A673 (cell line): ENCODE measurements at regions not wholly inside any gene's neighbourhood (a gene's known extent, or its start where the extent isn't known, plus 50 kb on each side); places are given as distances from the start of the nearest gene placed in this dataset.

Source experiments
- BruUV-seq: library from RNA; stranded (reverse); fragments of 400-500 nt; replicated peaks from 2 replicates; lab custom pipeline; 2021; lab: Mats Ljungman, UMichigan
- CTCF ChIA-PET: fragments of 300-600 bp; sonication (Branson Sonifier 250); formaldehyde crosslinking; loops from one replicate; lab custom pipeline; 2022; ENCODE audit warnings: antibody characterized with exemption; lab: Charles Lee
- POLR2A ChIA-PET: fragments of 300-600 bp; sonication (Branson Sonifier 250); formaldehyde crosslinking; loops from one replicate; lab custom pipeline; 2022; ENCODE audit warnings: antibody characterized with exemption; ENCODE audit not compliant: low non-redundant PET; lab: Charles Lee
- DNase-seq: peaks from one replicate; pipeline ENCODE4 v3.0.0-alpha.2; 2015; ENCODE audit warnings: low spot score
- H3K27ac ChIP-seq: fragments of 200-600 bp; sonication (generic); 2 replicates; pipeline ENCODE4 v1.5.1; 2016; ENCODE audit warnings: mixed run types, low read depth, mild to moderate bottlenecking, mixed read lengths, antibody characterized with exemption, low read length; ENCODE audit not compliant: poor library complexity, severe bottlenecking
- H3K27me3 ChIP-seq: fragments of 200-600 bp; sonication (generic); replicated peaks from 2 replicates; pipeline ENCODE4 v1.6.1; 2017; ENCODE audit warnings: mixed run types, low read depth, mild to moderate bottlenecking, mixed read lengths, antibody characterized with exemption, low read length; ENCODE audit not compliant: insufficient read depth, poor library complexity
- H3K36me3 ChIP-seq: fragments of 200-600 bp; sonication (generic); 2 replicates; pipeline ENCODE4 v1.6.1; 2016; ENCODE audit warnings: mixed run types, mild to moderate bottlenecking, mixed read lengths, antibody characterized with exemption, low read length; ENCODE audit not compliant: insufficient read depth, poor library complexity, severe bottlenecking
- H3K4me1 ChIP-seq: fragments of 200-600 bp; sonication (generic); 2 replicates; pipeline ENCODE4 v1.6.1; 2017; ENCODE audit warnings: mixed run types, mild to moderate bottlenecking, mixed read lengths, antibody characterized with exemption, low read length; ENCODE audit not compliant: insufficient read depth, poor library complexity, severe bottlenecking
- H3K4me3 ChIP-seq: fragments of 200-600 bp; sonication (generic); 2 replicates; pipeline ENCODE4 v1.5.1; 2016; ENCODE audit warnings: low read depth, mixed run types, mild to moderate bottlenecking, mixed read lengths, low read length; ENCODE audit not compliant: poor library complexity, severe bottlenecking
- H3K9me3 ChIP-seq: fragments of 200-600 bp; sonication (generic); 2 replicates; pipeline ENCODE4 v1.6.1; 2016; ENCODE audit warnings: mixed run types, low read depth, mild to moderate bottlenecking, mixed read lengths, antibody characterized with exemption, low read length; ENCODE audit not compliant: poor library complexity, severe bottlenecking
- EZH2 ChIP-seq: fragments of 200-600 bp; sonication (generic); IDR thresholded peaks from 2 replicates; pipeline ENCODE4 v1.6.1; 2017; ENCODE audit warnings: borderline replicate concordance, low read depth, mild to moderate bottlenecking, mixed read lengths, antibody characterized with exemption, low read length; ENCODE audit not compliant: poor library complexity, severe bottlenecking
- intact Hi-C: fragments of 100-400 bp; cut with micrococcal nuclease; formaldehyde crosslinking; loops from one replicate; pipeline ENCODE4 v1.10.0; 2022; ENCODE audit not compliant: unreplicated experiment
- TF ChIP-seq, protein P1 (sequence below): fragments of 300-800, 200-600 bp; sonication (generic); conservative IDR thresholded peaks from 2 replicates; pipeline ENCODE4 v1.5.1; 2017; ENCODE audit warnings: low read depth, mild to moderate bottlenecking, antibody characterized with exemption, low read length, moderate library complexity, mixed read lengths

DNA sequence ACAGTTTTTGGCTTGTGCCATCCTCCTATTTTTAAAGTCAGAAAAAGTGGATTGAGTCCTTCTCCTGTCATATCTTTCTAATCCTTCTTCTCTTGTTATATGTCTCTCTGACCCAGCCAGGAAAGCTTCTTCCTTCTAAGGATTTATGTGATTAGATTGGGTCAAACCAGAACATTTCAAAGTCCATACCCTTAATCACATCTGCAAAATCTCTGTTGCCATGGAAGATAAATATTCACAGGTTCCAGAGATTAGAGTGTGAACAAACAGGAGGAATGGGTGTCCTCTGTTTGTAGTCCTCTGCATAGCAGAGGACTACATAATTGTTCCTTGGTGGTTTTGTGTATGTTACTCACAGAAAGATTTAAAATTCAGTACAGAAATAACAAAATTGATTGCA is 421.2 kb downstream of the EPHA5 start:
- intact Hi-C loops, result no loop called here
- CTCF ChIA-PET, result no interaction called here
- H3K4me3 ChIP-seq, result no peak overlapping the region
- H3K27ac ChIP-seq, result no peak overlapping the region
- H3K9me3 ChIP-seq, result no peaks in the 10 kb centered on the region
- no peaks in the 10 kb centered on the region for H3K27me3 ChIP-seq
- no peaks in the 10 kb centered on the region for H3K36me3 ChIP-seq
- no peaks in the 10 kb centered on the region for H3K4me1 ChIP-seq
- no TSS peak for BruUV-seq
- TF ChIP-seq, protein P1, sequence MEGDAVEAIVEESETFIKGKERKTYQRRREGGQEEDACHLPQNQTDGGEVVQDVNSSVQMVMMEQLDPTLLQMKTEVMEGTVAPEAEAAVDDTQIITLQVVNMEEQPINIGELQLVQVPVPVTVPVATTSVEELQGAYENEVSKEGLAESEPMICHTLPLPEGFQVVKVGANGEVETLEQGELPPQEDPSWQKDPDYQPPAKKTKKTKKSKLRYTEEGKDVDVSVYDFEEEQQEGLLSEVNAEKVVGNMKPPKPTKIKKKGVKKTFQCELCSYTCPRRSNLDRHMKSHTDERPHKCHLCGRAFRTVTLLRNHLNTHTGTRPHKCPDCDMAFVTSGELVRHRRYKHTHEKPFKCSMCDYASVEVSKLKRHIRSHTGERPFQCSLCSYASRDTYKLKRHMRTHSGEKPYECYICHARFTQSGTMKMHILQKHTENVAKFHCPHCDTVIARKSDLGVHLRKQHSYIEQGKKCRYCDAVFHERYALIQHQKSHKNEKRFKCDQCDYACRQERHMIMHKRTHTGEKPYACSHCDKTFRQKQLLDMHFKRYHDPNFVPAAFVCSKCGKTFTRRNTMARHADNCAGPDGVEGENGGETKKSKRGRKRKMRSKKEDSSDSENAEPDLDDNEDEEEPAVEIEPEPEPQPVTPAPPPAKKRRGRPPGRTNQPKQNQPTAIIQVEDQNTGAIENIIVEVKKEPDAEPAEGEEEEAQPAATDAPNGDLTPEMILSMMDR, result no peak
- no peak for TF ChIP-seq EZH2
- POLR2A ChIA-PET, result no interaction called here
- no peak for DNase-seq

DNA sequence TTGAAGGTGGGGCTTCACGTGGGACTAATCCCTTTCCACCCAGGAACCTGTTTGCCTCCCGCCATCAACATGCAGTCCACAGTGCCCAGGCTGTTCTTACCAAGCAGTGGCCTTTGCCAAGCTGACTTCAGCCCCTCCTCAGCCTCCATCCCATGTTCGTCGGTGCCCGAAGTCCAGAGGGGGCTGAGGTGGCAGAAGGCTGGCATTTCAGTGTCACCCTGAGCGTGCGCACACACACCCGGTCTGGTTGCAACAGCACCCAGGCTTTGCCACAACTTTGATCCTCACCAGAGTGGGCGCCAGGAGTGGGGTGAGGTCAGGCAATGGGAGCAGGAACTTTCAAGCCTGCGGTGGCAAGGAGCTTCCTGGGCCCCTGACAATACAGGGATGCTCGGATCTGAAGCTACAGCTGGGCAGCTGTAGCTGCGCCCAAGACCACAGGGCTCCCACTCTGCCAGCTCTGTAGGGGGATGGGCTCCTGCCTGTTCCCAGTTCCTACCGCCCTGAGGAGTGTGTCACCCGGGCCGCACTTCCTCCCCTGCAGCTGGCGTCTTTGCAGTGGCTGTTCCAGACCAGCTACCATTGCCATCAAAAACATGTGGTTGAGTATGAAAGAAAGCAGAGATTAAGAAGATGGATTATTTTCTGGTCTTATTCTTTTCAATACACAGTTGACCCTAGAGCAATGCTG is 428.0 kb downstream of the EPHA5 start:
- TF ChIP-seq, protein P1, result no peak
- no peak for TF ChIP-seq EZH2
- no peaks in the 10 kb centered on the region for H3K27me3 ChIP-seq
- H3K36me3 ChIP-seq, result no peaks in the 10 kb centered on the region
- ChIA-PET CTCF (no interaction called here), POLR2A (no interaction called here)
- no peak overlapping the region for H3K4me3 ChIP-seq
- no peaks in the 10 kb centered on the region for H3K9me3 ChIP-seq
- intact Hi-C loops, result no loop called here
- no peak overlapping the region for H3K27ac ChIP-seq
- no TSS peak for BruUV-seq
- H3K4me1 ChIP-seq, result no peaks in the 10 kb centered on the region
- DNase-seq, result no peak

DNA sequence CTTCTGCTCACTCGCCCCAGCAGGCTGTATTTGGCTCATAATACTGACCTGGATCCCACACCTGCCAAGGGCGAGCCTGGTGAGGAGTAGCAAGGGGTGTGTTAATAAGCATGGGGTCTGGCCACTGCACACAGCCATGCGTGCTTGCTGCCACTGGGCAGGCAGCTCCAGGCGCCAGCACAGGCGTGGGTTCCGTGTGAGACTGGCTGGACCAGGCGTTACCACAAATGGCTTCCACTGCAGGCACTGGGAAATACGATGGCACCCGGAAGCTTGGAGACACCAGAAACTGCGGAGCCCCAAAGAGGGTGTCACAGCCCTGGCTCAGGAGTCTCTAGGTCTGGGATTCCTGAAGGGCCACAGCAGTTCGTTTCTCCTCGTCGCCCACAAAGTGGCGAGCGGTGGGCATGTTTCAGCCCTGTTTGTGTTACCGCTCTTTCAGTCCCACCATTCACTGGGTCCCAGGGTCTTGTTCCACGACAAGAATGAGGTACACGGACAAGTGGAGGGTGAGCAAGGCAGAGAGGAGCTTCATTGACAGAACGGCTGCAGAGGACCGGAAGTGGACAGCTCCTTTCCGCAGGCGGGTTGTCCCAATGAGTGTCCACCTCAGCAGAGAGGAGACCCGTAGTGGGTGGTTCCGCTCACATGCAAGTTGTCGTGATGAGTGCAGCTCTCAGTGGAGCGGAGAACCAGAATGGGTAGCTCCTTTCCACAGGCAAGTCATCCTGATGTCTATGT is 428.9 kb downstream of the EPHA5 start:
- no peak overlapping the region for H3K4me3 ChIP-seq
- POLR2A ChIA-PET, result no interaction called here
- TF ChIP-seq, protein P1, result no peak
- TF ChIP-seq EZH2, result no peak
- H3K27me3 ChIP-seq, result no peaks in the 10 kb centered on the region
- no peak for DNase-seq
- no peaks in the 10 kb centered on the region for H3K36me3 ChIP-seq
- CTCF ChIA-PET, result no interaction called here
- no peaks in the 10 kb centered on the region for H3K4me1 ChIP-seq
- no TSS peak for BruUV-seq
- no peaks in the 10 kb centered on the region for H3K9me3 ChIP-seq
- no peak overlapping the region for H3K27ac ChIP-seq
- intact Hi-C loops, result no loop called here
